DOHH2 (cell line): ENCODE measurements at regions not wholly inside any gene's neighbourhood (a gene's known extent, or its start where the extent isn't known, plus 50 kb on each side); places are given as distances from the start of the nearest gene placed in this dataset.

Experiments used
- H3F3A ChIP-seq: fragments of 200-600 bp; sonication (generic), shearing (Covaris generic); 2 replicates; pipeline ENCODE4 v1.6.0; 2016; ENCODE audit warnings: antibody characterized with exemption, mild to moderate bottlenecking; ENCODE audit not compliant: control insufficient read depth, insufficient read depth
- H3K27ac ChIP-seq: fragments of 200-600 bp; sonication (generic); 2 replicates; pipeline ENCODE4 v1.5.1; 2014; ENCODE audit warnings: low read depth, mild to moderate bottlenecking, low read length, moderate library complexity
- H3K27me3 ChIP-seq: fragments of 200-600 bp; sonication (generic); 2 replicates; pipeline ENCODE4 v1.6.1; 2014; ENCODE audit warnings: mild to moderate bottlenecking, low read length, mixed read lengths; ENCODE audit not compliant: control insufficient read depth
- H3K36me3 ChIP-seq: fragments of 200-600 bp; sonication (generic); 2 replicates; pipeline ENCODE4 v1.6.1; 2014; ENCODE audit warnings: mild to moderate bottlenecking, low read length, moderate library complexity, mixed read lengths; ENCODE audit not compliant: control insufficient read depth
- H3K4me1 ChIP-seq: fragments of 200-600 bp; sonication (generic); 2 replicates; pipeline ENCODE4 v1.6.1; 2014; ENCODE audit warnings: mild to moderate bottlenecking, low read length, mixed read lengths; ENCODE audit not compliant: control insufficient read depth
- H3K4me2 ChIP-seq: fragments of 200-600 bp; sonication (generic); 2 replicates; pipeline ENCODE4 v1.6.0; 2014; ENCODE audit warnings: mild to moderate bottlenecking, low read length, moderate library complexity
- H3K4me3 ChIP-seq: fragments of 200-600 bp; sonication (generic); 2 replicates; pipeline ENCODE4 v1.5.1; 2014; ENCODE audit warnings: mild to moderate bottlenecking, low read length, mixed read lengths
- H3K79me2 ChIP-seq: fragments of 200-600 bp; sonication (generic); 2 replicates; pipeline ENCODE4 v1.6.1; 2014; ENCODE audit warnings: mild to moderate bottlenecking, low read length, mixed read lengths; ENCODE audit not compliant: control insufficient read depth
- H3K9me2 ChIP-seq: fragments of 200-600 bp; sonication (generic); replicated peaks from 2 replicates; pipeline ENCODE4 v1.6.1; 2014; ENCODE audit warnings: mild to moderate bottlenecking, low read length, mixed read lengths; ENCODE audit not compliant: control insufficient read depth
- H3K9me3 ChIP-seq: fragments of 200-600 bp; sonication (generic); 2 replicates; pipeline ENCODE4 v1.6.1; 2014; ENCODE audit warnings: antibody characterized with exemption, low read length, mixed read lengths; ENCODE audit not compliant: control insufficient read depth, insufficient read depth
- H4K20me1 ChIP-seq: fragments of 200-600 bp; sonication (generic); 2 replicates; pipeline ENCODE4 v1.6.0; 2014; ENCODE audit warnings: low read depth, mild to moderate bottlenecking, antibody characterized with exemption, low read length, moderate library complexity; ENCODE audit not compliant: control insufficient read depth, insufficient read depth
- EZH2phosphoT487 ChIP-seq: fragments of 200-600 bp; sonication (generic); IDR thresholded peaks from 2 replicates; pipeline ENCODE4 v1.6.1; 2017; ENCODE audit warnings: borderline replicate concordance, mild to moderate bottlenecking, antibody characterized with exemption, low read length, moderate library complexity, mixed read lengths
- TF ChIP-seq, protein P1 (sequence below): fragments of 200-600 bp; sonication (generic); IDR thresholded peaks from one replicate; pipeline ENCODE4 v1.5.1; 2014; ENCODE audit warnings: antibody characterized with exemption, mild to moderate bottlenecking, low read depth, low read length; ENCODE audit not compliant: poor library complexity, severe bottlenecking

DNA sequence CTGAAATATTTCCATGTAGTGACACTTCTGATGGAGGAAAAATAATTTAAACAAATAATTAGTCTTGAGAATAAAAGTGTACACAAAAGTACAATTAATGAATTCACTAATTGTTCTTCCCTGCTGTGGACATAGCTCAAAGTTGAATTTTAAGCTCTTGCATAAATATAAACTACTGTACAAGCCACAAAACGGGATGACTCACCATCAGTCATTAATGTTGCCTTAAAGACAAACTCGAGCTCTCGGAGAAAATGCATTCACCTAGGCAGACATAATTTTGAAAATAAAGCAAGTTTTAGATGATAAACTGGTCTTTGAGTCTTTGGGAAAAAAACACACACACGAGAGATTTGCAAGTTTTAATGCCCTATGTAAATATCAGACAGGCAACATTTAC, 436.4 kb downstream of the ZNF521 start:
- Histone ChIP-seq H3K4me1 (no peaks in the 10 kb centered on the region), H3F3A (no peaks in the 10 kb centered on the region), H3K4me2 (no peak overlapping the region), H4K20me1 (no peaks in the 10 kb centered on the region), H3K9me3 (no peaks in the 10 kb centered on the region), H3K36me3 (no peaks in the 10 kb centered on the region), H3K79me2 (no peaks in the 10 kb centered on the region), H3K27me3 (no peaks in the 10 kb centered on the region), H3K4me3 (no peak overlapping the region), H3K9me2 (no peaks in the 10 kb centered on the region), H3K27ac (no peak overlapping the region)
- no peak for TF ChIP-seq EZH2phosphoT487
- TF ChIP-seq, protein P1, sequence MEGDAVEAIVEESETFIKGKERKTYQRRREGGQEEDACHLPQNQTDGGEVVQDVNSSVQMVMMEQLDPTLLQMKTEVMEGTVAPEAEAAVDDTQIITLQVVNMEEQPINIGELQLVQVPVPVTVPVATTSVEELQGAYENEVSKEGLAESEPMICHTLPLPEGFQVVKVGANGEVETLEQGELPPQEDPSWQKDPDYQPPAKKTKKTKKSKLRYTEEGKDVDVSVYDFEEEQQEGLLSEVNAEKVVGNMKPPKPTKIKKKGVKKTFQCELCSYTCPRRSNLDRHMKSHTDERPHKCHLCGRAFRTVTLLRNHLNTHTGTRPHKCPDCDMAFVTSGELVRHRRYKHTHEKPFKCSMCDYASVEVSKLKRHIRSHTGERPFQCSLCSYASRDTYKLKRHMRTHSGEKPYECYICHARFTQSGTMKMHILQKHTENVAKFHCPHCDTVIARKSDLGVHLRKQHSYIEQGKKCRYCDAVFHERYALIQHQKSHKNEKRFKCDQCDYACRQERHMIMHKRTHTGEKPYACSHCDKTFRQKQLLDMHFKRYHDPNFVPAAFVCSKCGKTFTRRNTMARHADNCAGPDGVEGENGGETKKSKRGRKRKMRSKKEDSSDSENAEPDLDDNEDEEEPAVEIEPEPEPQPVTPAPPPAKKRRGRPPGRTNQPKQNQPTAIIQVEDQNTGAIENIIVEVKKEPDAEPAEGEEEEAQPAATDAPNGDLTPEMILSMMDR: no peak

DNA sequence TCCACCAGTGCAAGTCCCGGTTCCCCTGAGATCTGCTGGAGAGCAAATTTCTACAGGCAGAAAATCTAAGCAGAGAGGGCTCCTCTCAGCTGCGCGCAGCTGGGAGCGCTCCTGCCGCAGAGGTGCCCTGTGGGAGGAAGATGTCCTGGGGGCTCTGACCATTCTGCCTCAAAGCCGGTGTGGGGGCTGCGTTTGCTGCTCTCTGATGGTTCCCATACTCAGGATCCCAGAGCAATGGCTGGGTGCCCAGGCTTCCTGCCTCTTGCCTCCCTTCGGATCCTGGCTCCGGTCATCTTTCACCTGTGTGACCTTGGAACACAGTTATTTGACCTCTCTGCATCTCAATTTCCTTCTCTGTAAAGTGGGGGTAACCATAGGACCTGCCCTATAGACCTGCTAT, 434.2 kb downstream of the ZNF521 start:
- Histone ChIP-seq H3K4me3 (no peak overlapping the region), H3K4me1 (no peaks in the 10 kb centered on the region), H3K27me3 (no peaks in the 10 kb centered on the region), H4K20me1 (no peaks in the 10 kb centered on the region), H3K4me2 (no peak overlapping the region), H3K9me2 (no peaks in the 10 kb centered on the region), H3F3A (no peaks in the 10 kb centered on the region), H3K79me2 (no peaks in the 10 kb centered on the region), H3K36me3 (no peaks in the 10 kb centered on the region), H3K9me3 (no peaks in the 10 kb centered on the region), H3K27ac (no peak overlapping the region)
- TF ChIP-seq, protein P1: no peak
- TF ChIP-seq EZH2phosphoT487: no peak

DNA sequence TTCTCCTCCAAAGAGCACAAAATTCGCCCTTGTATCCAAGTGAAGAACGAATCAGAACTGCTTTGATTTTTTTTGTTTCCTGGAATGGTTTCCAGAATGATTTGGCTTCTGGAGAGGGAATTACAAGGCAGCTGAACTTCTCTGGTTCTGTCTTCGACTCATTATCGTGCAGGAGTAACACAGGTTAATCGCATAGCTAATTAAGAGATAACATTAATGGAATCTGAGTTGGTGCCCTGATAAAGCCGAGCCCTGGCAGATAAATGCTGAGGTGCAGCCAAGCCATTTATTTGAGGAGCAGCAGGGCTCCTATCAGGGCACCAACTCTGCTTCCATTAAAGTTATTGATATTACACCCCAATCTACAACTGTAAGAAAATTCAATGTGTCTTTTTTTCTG, 433.7 kb downstream of the ZNF521 start:
- H3K4me3 ChIP-seq: no peak overlapping the region
- H3K9me3 ChIP-seq: no peaks in the 10 kb centered on the region
- TF ChIP-seq, protein P1: no peak
- TF ChIP-seq EZH2phosphoT487: no peak
- no peaks in the 10 kb centered on the region for H3K27me3 ChIP-seq
- no peak overlapping the region for H3K4me2 ChIP-seq
- no peak overlapping the region for H3K27ac ChIP-seq
- no peaks in the 10 kb centered on the region for H3K36me3 ChIP-seq
- H4K20me1 ChIP-seq: no peaks in the 10 kb centered on the region
- no peaks in the 10 kb centered on the region for H3F3A ChIP-seq
- no peaks in the 10 kb centered on the region for H3K4me1 ChIP-seq
- no peaks in the 10 kb centered on the region for H3K79me2 ChIP-seq
- H3K9me2 ChIP-seq: no peaks in the 10 kb centered on the region
